Psoas muscle (tissue), 7 donors: ENCODE measurements at regions not wholly inside any gene's neighbourhood (a gene's known extent, or its start where the extent isn't known, plus 50 kb on each side); places are given as distances from the start of the nearest gene placed in this dataset.

Experiments
- ATAC-seq, 4 donors: fragments of 200-7000 bp; cut with Tn5 transposase; one replicate each; pipeline ENCODE4 v1.9.1; 2020; ENCODE audit warnings: moderate library complexity in 3 of 4, mild to moderate bottlenecking in 2 of 4
- DNase-seq, 2 donors: peaks; one replicate each; pipeline ENCODE4 v3.0.0-alpha.2; 2020
- H3K27ac ChIP-seq: fragments of 200-600 bp; one replicate; pipeline ENCODE4 v1.8.0; 2022
- H3K27me3 ChIP-seq, 3 donors: fragments of 200-600 bp in 1 of 3; one replicate each; pipeline versions ENCODE4 v1.6.1 to v1.8.0; 2013 to 2022; ENCODE audit warnings: low read length in 2 of 3, mild to moderate bottlenecking in 2 of 3, moderate library complexity in 1 of 3; ENCODE audit not compliant: insufficient read depth in 3 of 3
- H3K36me3 ChIP-seq, 2 donors: fragments of 200-600 bp in 1 of 2; one replicate each; pipeline versions ENCODE4 v1.6.1 to v1.8.0; 2013 to 2022; ENCODE audit warnings: low read depth in 1 of 2, mild to moderate bottlenecking in 1 of 2, moderate library complexity in 1 of 2; ENCODE audit not compliant: insufficient read depth in 1 of 2
- H3K4me1 ChIP-seq: fragments of 200-600 bp; one replicate; pipeline ENCODE4 v1.8.0; 2022
- H3K4me3 ChIP-seq: fragments of 200-600 bp; one replicate; pipeline ENCODE4 v1.8.0; 2022; ENCODE audit warnings: mild to moderate bottlenecking
- H3K9me3 ChIP-seq: fragments of 200-600 bp; one replicate; pipeline ENCODE4 v1.8.0; 2022
- WGBS, 3 donors: extraction: QIAGEN DNeasy Blood & Tissue Kit; methylation state at CpG; one replicate each; pipeline versions ENCODE4 v1.1.6 to v1.1.7; 2013; 5-methylcytosine and 5-hydroxymethylcytosine counted together
- intact Hi-C, 2 donors: fragments of 100-400 bp; cut with DNase I; formaldehyde crosslinking; loops; one replicate each; pipeline versions ENCODE4 v1.11.0 to v1.14.2; 2022
- TF ChIP-seq, protein P1 (sequence below): fragments of 200-600 bp; IDR thresholded peaks from one replicate; pipeline ENCODE4 v1.8.0; 2022; ENCODE audit warnings: antibody characterized with exemption
- donor health status: healthy with polysubstance abuse.
- donor health status: DM: no; HTN: no; CAD: no; lungs with moderate emphysema.
- donor health status: Bipolar disorder and iron deficiency.
- donor health status: healthy.
- donor health status: DM: yes; HTN: yes; CAD: no.
- donor health status: DM: no; HTN: no; CAD: no.
- donor health status: DM: yes; HTN: yes; CAD: no.

DNA sequence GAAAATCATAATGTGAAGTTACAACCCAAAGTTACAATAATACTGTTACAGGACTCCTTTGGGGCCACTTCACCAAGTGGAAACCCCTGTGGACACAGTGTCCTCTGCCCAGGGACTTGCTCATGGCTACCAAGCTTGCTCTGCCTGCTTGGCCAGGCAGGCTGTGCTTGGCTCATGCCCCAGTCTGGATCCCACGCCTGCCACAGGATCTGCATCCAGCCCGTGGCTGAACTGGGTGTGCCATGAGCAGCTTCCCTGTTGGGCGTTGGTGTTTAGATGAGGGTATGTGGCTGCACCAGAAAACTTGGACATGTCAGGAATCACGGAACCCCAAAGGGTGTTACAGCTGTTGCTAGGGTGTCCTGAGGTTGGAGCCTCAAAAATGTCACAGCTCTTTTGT, 820.9 kb downstream of the SLC6A15 start:
- Histone ChIP-seq H3K27ac (no peak overlapping the region), H3K9me3 (no peaks in the 10 kb centered on the region), H3K4me1 (no peaks in the 10 kb centered on the region), H3K27me3 (no peaks in the 10 kb centered on the region), H3K36me3 (no peaks in the 10 kb centered on the region), H3K4me3 (no peak overlapping the region)
- ATAC-seq = no peak
- 62 to 69% (median 67%) methylated on average over 4 of the region's 4 CpGs for WGBS, 3 donors
- TF ChIP-seq, protein P1, sequence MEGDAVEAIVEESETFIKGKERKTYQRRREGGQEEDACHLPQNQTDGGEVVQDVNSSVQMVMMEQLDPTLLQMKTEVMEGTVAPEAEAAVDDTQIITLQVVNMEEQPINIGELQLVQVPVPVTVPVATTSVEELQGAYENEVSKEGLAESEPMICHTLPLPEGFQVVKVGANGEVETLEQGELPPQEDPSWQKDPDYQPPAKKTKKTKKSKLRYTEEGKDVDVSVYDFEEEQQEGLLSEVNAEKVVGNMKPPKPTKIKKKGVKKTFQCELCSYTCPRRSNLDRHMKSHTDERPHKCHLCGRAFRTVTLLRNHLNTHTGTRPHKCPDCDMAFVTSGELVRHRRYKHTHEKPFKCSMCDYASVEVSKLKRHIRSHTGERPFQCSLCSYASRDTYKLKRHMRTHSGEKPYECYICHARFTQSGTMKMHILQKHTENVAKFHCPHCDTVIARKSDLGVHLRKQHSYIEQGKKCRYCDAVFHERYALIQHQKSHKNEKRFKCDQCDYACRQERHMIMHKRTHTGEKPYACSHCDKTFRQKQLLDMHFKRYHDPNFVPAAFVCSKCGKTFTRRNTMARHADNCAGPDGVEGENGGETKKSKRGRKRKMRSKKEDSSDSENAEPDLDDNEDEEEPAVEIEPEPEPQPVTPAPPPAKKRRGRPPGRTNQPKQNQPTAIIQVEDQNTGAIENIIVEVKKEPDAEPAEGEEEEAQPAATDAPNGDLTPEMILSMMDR = no peak
- intact Hi-C loops = no loop called here
- DNase-seq = no peak

DNA sequence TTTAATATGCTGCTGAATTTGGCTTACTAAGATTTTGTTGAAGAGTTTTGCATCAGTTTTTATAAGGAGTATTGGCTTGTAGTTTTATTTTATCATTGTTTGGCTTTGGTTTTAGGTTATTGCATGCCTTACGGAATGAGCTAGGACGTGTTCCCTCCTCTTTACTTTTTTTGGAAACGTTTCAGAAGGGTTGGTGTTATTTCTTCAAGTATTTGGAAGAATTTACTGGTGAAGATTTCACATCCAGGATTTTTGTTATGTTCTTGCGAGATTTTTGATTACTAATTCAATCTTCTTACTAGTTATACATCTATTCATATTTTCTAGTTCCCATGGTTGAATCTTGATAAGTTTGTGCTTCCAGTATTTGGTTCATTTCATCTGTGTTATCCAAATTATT, 823.2 kb downstream of the SLC6A15 start:
- no peaks in the 10 kb centered on the region for H3K36me3 ChIP-seq
- H3K4me3 ChIP-seq = no peak overlapping the region
- no peak overlapping the region for H3K27ac ChIP-seq
- TF ChIP-seq, protein P1 = no peak
- DNase-seq (no peak), ATAC-seq (no peak)
- intact Hi-C loops = no loop called here
- H3K27me3 ChIP-seq = no peaks in the 10 kb centered on the region
- 60 to 62% (median 61%) methylated on average over 4 of the region's 4 CpGs for WGBS, 3 donors
- H3K9me3 ChIP-seq = no peaks in the 10 kb centered on the region
- no peaks in the 10 kb centered on the region for H3K4me1 ChIP-seq

DNA sequence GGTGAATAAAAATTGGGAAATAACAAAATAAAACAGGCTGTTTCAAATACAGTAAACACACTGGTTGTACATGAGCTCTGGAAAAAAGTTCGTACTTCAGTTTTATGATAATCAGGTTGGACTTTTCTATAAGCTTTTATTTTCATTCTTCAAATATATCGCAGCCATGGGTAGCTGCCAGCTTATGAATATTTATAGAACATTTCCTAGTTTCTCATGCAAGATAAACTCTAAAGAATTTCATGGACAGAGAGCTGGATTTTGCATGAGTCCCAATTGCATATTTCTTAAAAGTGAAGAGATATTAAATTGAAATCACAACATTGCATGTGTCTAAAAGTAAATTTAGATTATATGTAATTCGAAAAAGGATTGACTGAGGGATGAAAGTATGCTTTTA, 827.6 kb downstream of the SLC6A15 start:
- no peak for DNase-seq
- H3K4me3 ChIP-seq = no peak overlapping the region
- no peaks in the 10 kb centered on the region for H3K4me1 ChIP-seq
- H3K36me3 ChIP-seq = no peaks in the 10 kb centered on the region
- H3K27me3 ChIP-seq = no peaks in the 10 kb centered on the region
- no peak overlapping the region for H3K27ac ChIP-seq
- intact Hi-C loops = no loop called here
- no peaks in the 10 kb centered on the region for H3K9me3 ChIP-seq
- WGBS, 3 donors = 64 to 78% (median 72%) methylated on average over 3 of the region's 3 CpGs
- TF ChIP-seq, protein P1 = no peak
- no peak for ATAC-seq

DNA sequence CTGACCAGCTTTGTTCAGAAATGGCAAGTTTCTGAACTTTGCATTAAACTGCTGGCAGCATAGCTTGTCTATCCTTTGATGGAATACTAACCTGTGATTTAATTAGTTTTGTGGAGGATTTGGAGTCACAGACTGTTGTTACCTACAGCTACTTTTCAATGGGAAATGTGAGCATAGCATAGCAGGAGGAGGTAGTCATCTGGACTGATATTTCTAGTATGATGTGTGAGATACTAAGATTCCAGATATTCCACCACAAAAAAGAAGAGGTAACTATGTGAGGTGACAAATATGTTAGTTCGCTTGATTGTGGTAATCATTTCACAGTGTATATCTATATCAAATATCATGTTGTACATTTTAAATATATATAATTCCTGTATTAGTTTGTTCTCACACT, 833.0 kb downstream of the SLC6A15 start:
- H3K9me3 ChIP-seq = no peaks in the 10 kb centered on the region
- no peak for DNase-seq
- no peak overlapping the region for H3K27ac ChIP-seq
- ATAC-seq = no peak
- no peaks in the 10 kb centered on the region for H3K27me3 ChIP-seq
- 85 to 89% (median 89%) methylated on average over 1 of the region's 1 CpG for WGBS, 3 donors
- intact Hi-C loops = loop anchor here in 1 of 2 donors (5.0 kb wide), 1 partner anchor 462 kb away; no protein-coding TSS in a partner anchor
- no peak overlapping the region for H3K4me3 ChIP-seq
- TF ChIP-seq, protein P1 = no peak
- H3K4me1 ChIP-seq = no peaks in the 10 kb centered on the region
- H3K36me3 ChIP-seq = no peaks in the 10 kb centered on the region

DNA sequence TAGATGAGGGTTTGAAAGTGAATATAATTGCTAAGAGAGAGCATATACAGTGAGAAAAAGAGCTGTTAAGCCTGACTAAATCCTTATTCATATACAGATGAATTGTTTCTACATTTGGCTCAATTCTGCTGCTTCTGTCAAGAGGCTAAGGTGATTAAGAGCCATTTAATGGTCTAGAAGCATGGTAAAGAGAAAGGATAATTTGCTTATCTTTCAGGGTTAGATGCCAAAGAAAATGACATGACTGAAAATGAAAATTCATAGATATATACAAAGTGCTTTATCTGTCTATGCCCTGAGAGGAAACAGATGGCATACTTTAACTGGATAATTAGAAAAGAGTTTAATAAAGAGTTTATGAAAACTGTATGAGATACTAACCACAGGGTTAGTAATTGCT, 834.9 kb downstream of the SLC6A15 start:
- intact Hi-C loops = no loop called here
- ATAC-seq (no peak), DNase-seq (no peak)
- Histone ChIP-seq H3K27me3 (no peaks in the 10 kb centered on the region), H3K4me1 (no peaks in the 10 kb centered on the region), H3K27ac (no peak overlapping the region), H3K36me3 (no peaks in the 10 kb centered on the region), H3K9me3 (no peaks in the 10 kb centered on the region), H3K4me3 (no peak overlapping the region)
- TF ChIP-seq, protein P1 = no peak
